Activated T-helper 2 cell treated with anti-CD3 and anti-CD28 coated beads, Interferon-gamma antibody, Interleukin-2, Interleukin-4, amounts not matched to agents 10 μg/mL and 5 μg/mL and 100 μg/mL, durations not matched to agents 14 hours and 24 hours and 36 hours (primary cell): ENCODE measurements at regions not wholly inside any gene's neighbourhood (a gene's known extent, or its start where the extent isn't known, plus 50 kb on each side); places are given as distances from the start of the nearest gene placed in this dataset.
"Not testable (repeated sequence)": the region's sequence is repeated elsewhere in the genome, so short reads cannot be mapped to it uniquely, and the experiment has no call there.

Experiments
- DNase-seq: peaks from one replicate; pipeline ENCODE4 v3.0.0; 2021; ENCODE audit warnings: low spot score
- H3K27ac Mint-ChIP-seq: one replicate; pipeline ENCODE4 v1.8.0; 2021; ENCODE audit warnings: mixed read lengths
- H3K27me3 Mint-ChIP-seq: one replicate; pipeline ENCODE4 v1.8.0; 2021; ENCODE audit warnings: low read depth, mixed read lengths
- H3K36me3 Mint-ChIP-seq: one replicate; pipeline ENCODE4 v1.8.0; 2021; ENCODE audit warnings: low read depth, mixed read lengths
- H3K4me1 Mint-ChIP-seq: one replicate; pipeline ENCODE4 v1.8.0; 2021; ENCODE audit warnings: low read depth, mixed read lengths
- H3K4me3 Mint-ChIP-seq: one replicate; pipeline ENCODE4 v1.8.0; 2021; ENCODE audit warnings: low read depth, mild to moderate bottlenecking, moderate library complexity, mixed read lengths
- H3K9me3 Mint-ChIP-seq: one replicate; pipeline ENCODE4 v1.8.0; 2021; ENCODE audit warnings: mixed read lengths
- intact Hi-C: fragments of 100-400 bp; cut with micrococcal nuclease; formaldehyde crosslinking; loops from one replicate; pipeline ENCODE4 v1.15.1; 2023

DNA sequence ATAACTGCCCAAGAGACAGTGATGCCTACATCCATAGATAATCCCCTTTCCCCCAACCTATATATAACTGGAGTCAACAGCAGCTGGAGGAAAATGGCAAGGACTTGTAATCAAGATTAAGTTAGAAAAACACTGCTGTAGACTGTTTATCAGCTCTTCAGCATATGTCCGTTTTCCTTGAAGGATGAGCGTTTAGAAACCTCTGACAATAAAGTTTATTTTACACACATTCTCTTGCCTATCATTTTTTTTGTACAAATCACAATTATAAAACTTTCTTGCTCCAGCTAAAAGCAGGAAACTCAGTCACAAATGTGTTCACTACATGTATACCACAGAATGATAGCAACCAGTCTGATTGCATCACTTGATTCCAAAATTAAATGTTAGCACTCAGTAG is 50.8 kb downstream of the PPIAL4G start:
- DNase-seq, H3K4me3 Mint-ChIP-seq, H3K27me3 Mint-ChIP-seq, H3K9me3 Mint-ChIP-seq, intact Hi-C loops, H3K27ac Mint-ChIP-seq: not testable (repeated sequence)
- H3K36me3 Mint-ChIP-seq = peaks cover 64% of the 10 kb centered on the region
- H3K4me1 Mint-ChIP-seq = peaks cover 16% of the 10 kb centered on the region

DNA sequence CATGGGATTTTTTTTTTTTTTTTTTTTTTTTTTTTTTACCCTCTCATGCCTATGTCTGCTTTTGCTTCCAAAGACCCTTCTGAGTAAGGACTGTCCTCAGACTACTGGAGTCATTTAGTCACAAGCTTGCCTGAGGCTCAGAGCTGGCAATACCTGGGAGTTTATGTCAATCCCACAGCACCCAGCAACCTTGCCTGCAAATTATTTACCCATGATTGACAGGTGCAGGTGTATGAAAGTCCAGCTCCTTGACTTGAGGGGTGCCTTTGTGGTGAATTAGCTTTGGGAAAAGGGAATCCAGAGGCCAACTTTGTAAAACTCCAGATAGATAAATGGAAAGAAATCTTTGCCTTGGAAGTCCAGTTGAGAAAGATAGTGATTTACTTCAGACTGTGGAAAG is 53.2 kb downstream of the PPIAL4G start:
- Mint-ChIP-seq H3K36me3 (peaks cover 86% of the 10 kb centered on the region), H3K4me1 (peaks cover 32% of the 10 kb centered on the region)
- intact Hi-C loops, H3K27me3 Mint-ChIP-seq, H3K9me3 Mint-ChIP-seq, H3K4me3 Mint-ChIP-seq, DNase-seq, H3K27ac Mint-ChIP-seq: not testable (repeated sequence)

DNA sequence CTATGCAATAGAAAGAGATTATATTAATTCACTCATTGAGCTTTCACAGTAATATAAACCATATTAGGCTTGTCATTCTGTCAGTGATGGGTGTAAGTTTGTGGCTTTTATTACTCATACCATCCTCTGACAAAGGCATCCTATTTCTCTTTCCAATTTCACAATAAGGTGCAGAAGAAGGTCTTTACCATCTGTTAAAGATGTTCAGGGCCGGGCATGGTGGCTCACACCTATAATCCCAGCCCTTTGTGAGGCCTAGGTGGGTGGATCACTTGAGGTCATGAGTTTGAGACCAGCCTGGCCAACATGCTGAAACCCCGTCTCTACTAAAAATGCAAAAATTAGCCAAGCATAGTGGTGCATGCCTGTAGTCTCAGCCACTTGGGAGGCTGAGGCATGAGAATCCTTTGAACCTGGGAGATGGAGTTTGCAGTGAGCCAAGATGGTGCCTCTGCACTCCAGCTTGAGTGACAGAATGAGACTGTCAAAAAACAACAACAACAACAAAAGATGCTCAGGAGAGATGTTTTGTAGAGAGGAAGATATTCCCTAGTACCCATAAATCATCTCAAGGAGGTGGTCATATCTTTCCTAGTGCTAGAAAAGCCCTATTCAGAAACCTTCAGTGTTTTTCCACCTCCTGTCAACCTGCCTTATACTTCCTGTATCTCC is 56.0 kb downstream of the PPIAL4G start:
- Mint-ChIP-seq H3K36me3 (peaks cover 83% of the 10 kb centered on the region), H3K4me1 (peaks cover 43% of the 10 kb centered on the region)
- H3K9me3 Mint-ChIP-seq, intact Hi-C loops, H3K27me3 Mint-ChIP-seq, H3K27ac Mint-ChIP-seq, H3K4me3 Mint-ChIP-seq, DNase-seq: not testable (repeated sequence)

DNA sequence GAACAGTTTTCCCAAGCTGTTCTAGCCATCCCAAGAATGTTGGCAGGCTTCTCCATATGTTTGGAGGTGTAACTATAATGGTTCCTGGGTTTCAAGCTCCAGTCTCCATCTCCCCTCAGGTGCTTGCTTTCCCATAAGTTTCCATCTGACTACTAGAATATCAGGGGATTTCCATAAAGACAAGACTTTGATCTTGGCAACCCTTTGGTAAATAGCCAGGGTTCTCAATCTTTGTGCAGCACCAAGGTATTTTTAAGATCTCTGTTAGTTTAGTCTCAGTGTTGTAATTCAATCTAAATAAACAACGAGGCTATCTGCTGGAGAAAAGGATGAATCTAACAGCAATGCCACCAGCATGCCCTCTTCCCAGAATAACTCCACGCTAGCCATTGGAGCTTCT is 56.7 kb downstream of the PPIAL4G start:
- intact Hi-C loops, H3K27ac Mint-ChIP-seq: not testable (repeated sequence)

DNA sequence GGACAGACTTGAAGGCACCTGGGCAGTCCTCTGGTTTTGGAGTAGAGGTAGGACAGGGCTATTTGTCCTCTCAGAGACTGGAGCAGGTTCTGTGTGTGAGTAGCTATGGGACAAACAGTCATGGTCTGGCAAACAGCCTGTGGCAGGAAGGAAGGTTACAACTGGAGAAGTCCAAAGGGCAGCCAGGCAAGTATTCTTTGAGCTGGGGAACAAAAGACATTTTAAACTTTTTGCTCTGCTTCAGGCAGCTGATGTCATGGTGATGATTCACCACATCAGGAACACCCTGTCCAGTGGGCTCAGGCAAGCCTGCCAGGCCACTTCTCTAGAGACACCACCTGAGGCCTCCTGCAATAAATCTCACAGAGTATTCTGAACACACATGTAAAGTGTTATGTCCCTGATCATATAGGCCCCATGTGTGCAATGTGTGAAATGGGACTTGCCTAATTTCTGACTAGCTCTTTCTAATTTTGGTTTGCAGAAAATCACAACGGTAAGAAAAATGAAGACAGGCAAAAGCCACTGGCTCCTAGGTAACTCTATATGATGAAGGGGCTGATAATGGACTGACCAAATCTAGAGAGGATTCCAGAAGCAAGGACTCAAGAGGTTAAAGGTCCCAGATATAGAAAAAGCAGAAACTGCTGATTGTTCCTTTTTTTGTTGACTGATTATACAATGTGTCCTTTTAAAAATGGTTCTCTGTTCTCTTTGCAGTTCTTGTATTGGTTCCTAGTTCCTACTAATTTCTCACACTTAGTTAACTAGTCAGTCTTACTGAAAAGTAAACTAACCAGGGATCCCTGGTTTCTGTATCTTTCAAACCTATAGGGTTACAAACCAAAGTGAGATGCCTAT is 58.7 kb downstream of the PPIAL4G start:
- peaks cover 61% of the 10 kb centered on the region for H3K36me3 Mint-ChIP-seq
- intact Hi-C loops, H3K27ac Mint-ChIP-seq, H3K9me3 Mint-ChIP-seq, H3K27me3 Mint-ChIP-seq, H3K4me3 Mint-ChIP-seq, DNase-seq: not testable (repeated sequence)
- H3K4me1 Mint-ChIP-seq = peaks cover 39% of the 10 kb centered on the region

More for the DNA sequence above, 56.7 kb downstream of the PPIAL4G start:
- not testable (repeated sequence) for H3K4me3 Mint-ChIP-seq, H3K27me3 Mint-ChIP-seq, DNase-seq, H3K9me3 Mint-ChIP-seq
- H3K4me1 Mint-ChIP-seq = peaks cover 41% of the 10 kb centered on the region
- peaks cover 79% of the 10 kb centered on the region for H3K36me3 Mint-ChIP-seq

DNA sequence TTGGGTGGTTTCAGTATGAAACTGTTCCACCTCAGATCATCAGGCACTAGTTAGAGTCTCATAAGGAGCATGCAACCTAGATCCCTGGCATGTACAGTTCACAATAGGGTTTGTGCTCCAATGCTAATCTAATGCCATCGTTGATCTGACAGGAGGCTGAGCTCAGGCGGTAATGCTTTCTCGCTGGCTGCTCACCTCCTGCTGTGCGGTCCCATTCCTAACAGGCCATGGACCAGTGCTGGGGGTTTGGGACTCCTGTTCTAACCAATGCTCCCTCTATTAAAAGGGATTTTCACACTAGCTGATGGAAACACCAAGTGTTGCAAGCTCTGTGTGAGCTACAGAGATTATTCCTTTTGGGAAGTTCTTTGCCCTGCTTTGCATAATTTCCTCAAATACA is 60.2 kb downstream of the PPIAL4G start:
- H3K4me3 Mint-ChIP-seq, intact Hi-C loops, H3K9me3 Mint-ChIP-seq, H3K27ac Mint-ChIP-seq, H3K27me3 Mint-ChIP-seq, DNase-seq: not testable (repeated sequence)
- H3K36me3 Mint-ChIP-seq = peaks cover 46% of the 10 kb centered on the region
- H3K4me1 Mint-ChIP-seq = peaks cover 34% of the 10 kb centered on the region

DNA sequence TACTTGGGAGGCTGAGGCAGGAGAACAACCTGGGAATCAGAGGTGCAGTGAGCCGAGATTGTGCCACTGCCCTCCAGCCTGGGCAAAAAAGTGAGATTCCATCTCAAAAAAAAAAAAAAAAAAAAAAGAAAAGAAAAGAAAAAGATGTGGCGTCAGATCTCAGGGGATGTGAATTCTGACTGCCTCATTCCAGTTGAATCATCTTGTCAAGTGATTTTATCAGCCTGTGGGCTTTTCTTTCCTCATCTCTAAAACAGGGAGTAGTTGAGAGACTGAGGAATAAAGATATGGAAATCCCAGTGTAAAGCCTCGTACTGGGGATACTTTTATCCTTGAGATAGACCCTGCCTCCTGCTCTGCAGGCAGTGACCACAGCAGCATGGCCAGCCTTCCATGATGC is 65.9 kb downstream of the PPIAL4G start:
- H3K4me1 Mint-ChIP-seq, H3K27me3 Mint-ChIP-seq, H3K4me3 Mint-ChIP-seq, DNase-seq, H3K36me3 Mint-ChIP-seq, H3K27ac Mint-ChIP-seq, H3K9me3 Mint-ChIP-seq, intact Hi-C loops: not testable (repeated sequence)

DNA sequence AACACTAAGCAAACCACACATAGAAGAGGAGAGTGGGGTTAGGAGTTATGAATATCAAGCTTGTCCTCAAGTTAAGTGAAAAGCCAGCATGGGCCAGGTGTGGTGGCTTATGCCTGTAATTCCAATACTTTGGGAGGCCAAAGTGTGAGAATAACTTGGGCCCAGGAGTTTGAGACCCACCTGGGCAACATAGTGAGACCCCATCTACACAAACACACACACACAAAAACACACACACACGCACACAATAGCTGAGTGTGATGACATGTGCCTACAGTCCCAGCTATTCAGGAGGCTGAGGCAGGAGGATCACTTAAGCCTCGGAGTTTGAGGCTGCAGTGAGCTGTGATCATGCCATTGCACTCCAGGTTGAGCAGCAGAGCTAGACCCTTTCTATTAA is 69.7 kb downstream of the PPIAL4G start:
- DNase-seq, H3K4me1 Mint-ChIP-seq, H3K27ac Mint-ChIP-seq, H3K27me3 Mint-ChIP-seq, H3K4me3 Mint-ChIP-seq, intact Hi-C loops: not testable (repeated sequence)
- Mint-ChIP-seq H3K36me3 (peaks cover 21% of the 10 kb centered on the region), H3K9me3 (peaks cover 15% of the 10 kb centered on the region)

DNA sequence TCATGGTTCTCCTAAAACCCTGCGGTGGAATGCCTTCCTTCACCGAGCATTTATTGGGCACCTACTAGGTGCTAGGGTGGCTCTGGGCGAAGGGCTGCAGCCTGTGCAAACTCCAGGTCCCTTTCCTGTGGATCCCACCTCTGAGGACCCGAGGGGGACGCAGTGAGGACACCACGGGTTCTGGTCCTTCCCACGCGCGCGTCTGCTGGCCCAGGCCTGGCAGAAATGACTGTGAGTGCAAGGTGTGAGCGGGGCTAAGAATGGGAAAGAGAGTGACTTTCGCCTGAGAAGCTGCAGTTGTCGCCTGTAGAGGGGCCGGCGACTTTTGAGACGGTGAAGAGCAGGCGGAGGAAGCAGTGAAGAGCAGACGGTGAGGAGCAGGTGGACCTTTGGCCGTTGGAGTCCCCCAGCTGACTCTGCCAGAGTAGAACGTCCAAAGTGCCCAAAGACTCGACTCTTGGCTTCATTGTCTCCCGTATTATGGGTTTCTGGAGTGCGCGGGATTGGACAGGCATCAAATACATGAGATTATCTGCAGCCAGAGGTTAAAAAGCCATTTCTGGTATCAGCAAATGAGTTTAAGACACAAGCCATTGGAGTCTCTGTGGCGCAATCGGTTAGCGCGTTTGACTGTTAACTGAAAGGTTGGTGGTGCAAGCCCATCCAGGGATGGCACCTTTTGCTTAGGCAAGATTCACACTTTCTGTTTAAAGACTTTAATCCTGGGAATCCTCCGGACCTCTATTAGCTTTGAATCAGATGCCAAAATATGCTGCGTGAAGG is 78.1 kb downstream of the PPIAL4G start:
- DNase-seq, H3K9me3 Mint-ChIP-seq, intact Hi-C loops, H3K4me3 Mint-ChIP-seq, H3K27ac Mint-ChIP-seq, H3K27me3 Mint-ChIP-seq: not testable (repeated sequence)
- peaks cover 13% of the 10 kb centered on the region for H3K36me3 Mint-ChIP-seq
- peaks cover 11% of the 10 kb centered on the region for H3K4me1 Mint-ChIP-seq

DNA sequence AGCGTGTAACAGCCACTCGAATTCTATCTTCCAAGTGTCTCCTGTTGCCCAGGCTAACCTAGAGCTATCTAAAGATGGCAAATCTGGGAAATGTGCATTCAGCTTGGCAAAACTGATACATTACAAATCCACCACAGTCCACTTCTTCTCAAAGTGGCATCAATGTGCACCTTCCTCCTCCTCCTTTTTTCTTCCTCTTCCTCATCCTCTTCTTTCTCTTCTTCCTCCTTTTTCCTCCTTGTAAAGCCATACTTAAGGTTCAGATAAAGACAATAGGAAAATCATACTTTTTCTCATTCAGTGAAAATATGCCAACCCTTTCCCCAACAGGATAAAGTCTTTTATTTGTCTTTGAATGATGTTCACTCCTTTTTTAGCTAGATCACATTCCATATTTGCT is 79.2 kb downstream of the PPIAL4G start:
- H3K9me3 Mint-ChIP-seq, H3K27me3 Mint-ChIP-seq, H3K27ac Mint-ChIP-seq, DNase-seq, intact Hi-C loops: not testable (repeated sequence)
- H3K36me3 Mint-ChIP-seq = peaks cover 13% of the 10 kb centered on the region
- H3K4me1 Mint-ChIP-seq = peaks cover 11% of the 10 kb centered on the region
- peak overlapping the region; percentile 59 for H3K4me3 Mint-ChIP-seq

DNA sequence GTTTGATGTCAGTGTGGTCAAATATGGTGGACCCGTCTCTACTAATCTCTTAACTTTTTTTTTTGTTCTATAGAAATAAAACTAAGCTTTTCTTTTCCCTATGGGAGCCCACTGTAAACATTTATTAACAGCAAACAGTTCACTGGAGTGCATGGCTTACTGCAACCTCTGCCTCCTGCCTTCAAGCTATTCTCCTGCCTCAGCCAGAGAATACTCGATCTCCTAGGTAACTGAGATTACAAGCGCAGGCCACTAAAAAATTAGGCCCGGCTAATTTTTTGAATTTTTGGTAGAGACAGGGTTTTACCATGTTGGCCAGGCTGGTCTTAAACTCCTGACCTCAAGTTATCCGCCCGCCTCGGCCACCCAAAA is 80.0 kb downstream of the PPIAL4G start:
- H3K27me3 Mint-ChIP-seq, intact Hi-C loops, H3K9me3 Mint-ChIP-seq, DNase-seq: not testable (repeated sequence)
- Mint-ChIP-seq H3K4me1 (peaks cover 11% of the 10 kb centered on the region), H3K36me3 (peaks cover 11% of the 10 kb centered on the region), H3K27ac (peak overlapping the region; percentile 96), H3K4me3 (peak overlapping the region; percentile 94)

DNA sequence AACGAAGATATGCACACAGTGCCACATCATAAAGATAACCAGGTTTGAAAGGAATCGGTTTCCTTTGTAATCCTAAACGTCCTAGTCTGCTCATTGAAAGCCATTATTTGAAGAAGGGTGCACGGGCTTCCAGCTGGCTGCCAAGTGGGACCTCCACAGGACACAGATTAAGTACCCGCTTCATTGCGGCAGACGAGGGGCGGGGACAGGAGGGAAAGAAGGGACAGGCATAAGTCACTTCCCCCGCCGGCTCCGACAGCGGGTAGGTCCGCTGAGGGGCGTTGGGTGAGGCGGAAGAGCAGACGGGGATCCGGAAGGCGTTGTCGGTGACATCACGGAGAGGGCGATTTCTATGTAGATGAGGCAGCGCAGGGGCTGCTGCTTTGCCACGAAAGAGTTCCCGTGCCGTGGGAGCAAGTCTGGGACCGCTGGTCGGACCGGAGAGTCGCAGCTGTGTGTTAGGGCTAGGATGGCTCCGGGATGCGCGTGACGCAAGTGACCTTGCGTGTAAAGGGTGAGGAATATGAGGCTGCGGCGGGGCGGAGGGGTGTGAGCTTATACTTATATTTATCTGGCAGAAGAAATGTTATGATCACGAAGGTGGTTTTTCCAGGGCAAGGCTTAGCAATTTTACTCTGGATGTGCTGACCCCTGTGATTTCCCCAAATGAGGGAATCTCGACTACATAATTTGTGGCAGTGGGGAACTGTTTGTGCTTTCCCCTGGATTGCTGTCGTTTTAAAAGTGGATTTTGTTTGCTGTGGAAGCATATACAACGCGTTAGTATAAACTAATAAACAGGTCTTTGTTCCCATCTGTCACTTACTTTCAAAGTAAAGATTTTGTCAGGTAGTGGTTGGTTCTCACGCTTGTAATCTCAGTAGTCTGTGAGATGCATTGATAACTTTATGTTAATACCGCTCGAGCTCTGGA is 80.7 kb downstream of the PPIAL4G start:
- H3K9me3 Mint-ChIP-seq, H3K27me3 Mint-ChIP-seq, intact Hi-C loops, H3K36me3 Mint-ChIP-seq: not testable (repeated sequence)
- H3K4me1 Mint-ChIP-seq = peaks cover 15% of the 10 kb centered on the region
- H3K27ac Mint-ChIP-seq = peak overlapping the region; percentile 96
- peak; percentile 81 for DNase-seq
- peak overlapping the region; percentile 94 for H3K4me3 Mint-ChIP-seq
